ENCODE measurements at regions not wholly inside any gene's neighbourhood (a gene's known extent, or its start where the extent isn't known, plus 50 kb on each side); places are given as distances from the start of the nearest gene placed in this dataset.

DNA sequence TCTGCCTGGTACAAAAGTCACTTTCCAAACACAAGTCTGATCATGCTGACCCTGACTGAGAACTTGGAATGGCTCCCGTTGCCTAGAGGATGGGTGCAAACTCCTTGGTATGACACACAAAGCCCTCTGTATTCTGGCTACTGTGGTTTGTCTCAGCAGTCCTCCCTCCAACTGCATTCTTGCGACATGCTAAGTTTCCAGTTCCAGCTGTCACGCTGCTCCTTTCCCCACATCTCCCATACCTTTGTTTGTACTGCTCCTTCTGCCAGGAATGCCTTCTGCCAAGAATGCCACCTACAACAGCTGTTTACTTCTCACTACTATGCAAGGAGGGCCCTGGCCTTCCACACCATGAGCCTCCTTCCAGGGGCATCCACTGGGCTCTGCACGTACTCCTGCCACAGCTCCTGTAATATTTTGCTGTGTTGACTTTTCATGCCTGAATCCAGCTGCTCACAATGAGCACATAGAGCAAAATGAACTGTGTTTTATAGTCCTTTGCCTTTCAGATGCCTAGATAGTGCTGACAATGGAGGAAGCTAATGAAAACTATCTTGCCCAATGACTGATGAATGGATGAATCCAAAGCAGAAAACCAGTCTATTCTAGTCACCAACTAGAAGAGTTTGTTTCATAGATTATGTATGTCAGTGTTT, 543.7 kb downstream of the EFNB2 start:
- Histone ChIP-seq H3K79me2 (no peaks in the 10 kb centered on the region), H2AFZ (no peak overlapping the region), H3K9me2 (replicated peaks; ENCODE audit: insufficient read depth) (no peaks in the 10 kb centered on the region), H3K27ac (no peak overlapping the region), H3K36me3 (replicated peaks; ENCODE audit: insufficient read depth, low read depth) (no peaks in the 10 kb centered on the region), H3K9me3 (ENCODE audit: low read depth) (no peaks in the 10 kb centered on the region), H4K20me1 (ENCODE audit: insufficient read depth, poor library complexity, severe bottlenecking) (no peaks in the 10 kb centered on the region), H3K4me2 (no peak overlapping the region), H3K27me3 (no peaks in the 10 kb centered on the region), H3K4me1 (ENCODE audit: insufficient read depth) (no peaks in the 10 kb centered on the region), H3K4me3 (no peak overlapping the region)
- no peak for DNase-seq (ENCODE audit: low spot score)
- no peak for TF ChIP-seq EZH2 (IDR thresholded peaks at IDR 0.05; ENCODE audit: borderline replicate concordance)
- TF ChIP-seq EZH2phosphoT487 (IDR thresholded peaks at IDR 0.05; ENCODE audit: low read depth, severe bottlenecking, unreplicated experiment), result no peak
- TF ChIP-seq, protein P1, sequence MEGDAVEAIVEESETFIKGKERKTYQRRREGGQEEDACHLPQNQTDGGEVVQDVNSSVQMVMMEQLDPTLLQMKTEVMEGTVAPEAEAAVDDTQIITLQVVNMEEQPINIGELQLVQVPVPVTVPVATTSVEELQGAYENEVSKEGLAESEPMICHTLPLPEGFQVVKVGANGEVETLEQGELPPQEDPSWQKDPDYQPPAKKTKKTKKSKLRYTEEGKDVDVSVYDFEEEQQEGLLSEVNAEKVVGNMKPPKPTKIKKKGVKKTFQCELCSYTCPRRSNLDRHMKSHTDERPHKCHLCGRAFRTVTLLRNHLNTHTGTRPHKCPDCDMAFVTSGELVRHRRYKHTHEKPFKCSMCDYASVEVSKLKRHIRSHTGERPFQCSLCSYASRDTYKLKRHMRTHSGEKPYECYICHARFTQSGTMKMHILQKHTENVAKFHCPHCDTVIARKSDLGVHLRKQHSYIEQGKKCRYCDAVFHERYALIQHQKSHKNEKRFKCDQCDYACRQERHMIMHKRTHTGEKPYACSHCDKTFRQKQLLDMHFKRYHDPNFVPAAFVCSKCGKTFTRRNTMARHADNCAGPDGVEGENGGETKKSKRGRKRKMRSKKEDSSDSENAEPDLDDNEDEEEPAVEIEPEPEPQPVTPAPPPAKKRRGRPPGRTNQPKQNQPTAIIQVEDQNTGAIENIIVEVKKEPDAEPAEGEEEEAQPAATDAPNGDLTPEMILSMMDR (IDR thresholded peaks at IDR 0.05; ENCODE audit: poor library complexity), result no peak
- 74% methylated on average over 4 of the region's 4 CpGs for WGBS (ENCODE audit: low lambda C conversion rate, missing lambda C conversion rate)

DNA sequence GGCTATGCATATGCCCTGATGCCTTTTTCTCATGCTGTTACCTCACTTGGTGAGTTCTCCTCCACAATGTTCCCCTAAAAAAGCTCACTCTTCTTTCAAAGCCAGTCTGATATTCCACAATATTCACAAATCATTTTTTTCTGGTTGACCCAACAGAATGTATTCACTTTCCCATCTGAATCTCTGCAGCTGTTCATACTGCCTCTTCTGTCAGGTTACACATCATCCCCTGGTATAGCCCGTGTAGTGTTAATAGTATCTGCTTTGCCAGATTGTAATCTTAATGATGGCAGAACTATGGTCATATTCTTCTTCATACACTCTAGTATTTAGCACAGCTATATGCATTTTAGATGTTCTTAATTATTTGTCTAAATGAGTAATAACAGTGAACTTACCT, 544.3 kb downstream of the EFNB2 start:
- TF ChIP-seq EZH2phosphoT487 (IDR thresholded peaks at IDR 0.05; ENCODE audit: low read depth, severe bottlenecking, unreplicated experiment), result no peak
- no peak for TF ChIP-seq EZH2 (IDR thresholded peaks at IDR 0.05; ENCODE audit: borderline replicate concordance)
- TF ChIP-seq, protein P1 (IDR thresholded peaks at IDR 0.05; ENCODE audit: poor library complexity), result no peak
- H3K79me2 ChIP-seq, result no peaks in the 10 kb centered on the region
- no peak for DNase-seq (ENCODE audit: low spot score)
- H3K27me3 ChIP-seq, result no peaks in the 10 kb centered on the region
- H3K9me2 ChIP-seq (replicated peaks; ENCODE audit: insufficient read depth), result no peaks in the 10 kb centered on the region
- no peak overlapping the region for H2AFZ ChIP-seq
- no peaks in the 10 kb centered on the region for H3K9me3 ChIP-seq (ENCODE audit: low read depth)
- H3K27ac ChIP-seq, result no peak overlapping the region
- no peaks in the 10 kb centered on the region for H4K20me1 ChIP-seq (ENCODE audit: insufficient read depth, poor library complexity, severe bottlenecking)
- WGBS (ENCODE audit: low lambda C conversion rate, missing lambda C conversion rate), result 92% methylated on average over 1 of the region's 1 CpG
- H3K4me3 ChIP-seq, result no peak overlapping the region
- H3K4me2 ChIP-seq, result no peak overlapping the region
- no peaks in the 10 kb centered on the region for H3K36me3 ChIP-seq (replicated peaks; ENCODE audit: insufficient read depth, low read depth)
- H3K4me1 ChIP-seq (ENCODE audit: insufficient read depth), result no peaks in the 10 kb centered on the region

DNA sequence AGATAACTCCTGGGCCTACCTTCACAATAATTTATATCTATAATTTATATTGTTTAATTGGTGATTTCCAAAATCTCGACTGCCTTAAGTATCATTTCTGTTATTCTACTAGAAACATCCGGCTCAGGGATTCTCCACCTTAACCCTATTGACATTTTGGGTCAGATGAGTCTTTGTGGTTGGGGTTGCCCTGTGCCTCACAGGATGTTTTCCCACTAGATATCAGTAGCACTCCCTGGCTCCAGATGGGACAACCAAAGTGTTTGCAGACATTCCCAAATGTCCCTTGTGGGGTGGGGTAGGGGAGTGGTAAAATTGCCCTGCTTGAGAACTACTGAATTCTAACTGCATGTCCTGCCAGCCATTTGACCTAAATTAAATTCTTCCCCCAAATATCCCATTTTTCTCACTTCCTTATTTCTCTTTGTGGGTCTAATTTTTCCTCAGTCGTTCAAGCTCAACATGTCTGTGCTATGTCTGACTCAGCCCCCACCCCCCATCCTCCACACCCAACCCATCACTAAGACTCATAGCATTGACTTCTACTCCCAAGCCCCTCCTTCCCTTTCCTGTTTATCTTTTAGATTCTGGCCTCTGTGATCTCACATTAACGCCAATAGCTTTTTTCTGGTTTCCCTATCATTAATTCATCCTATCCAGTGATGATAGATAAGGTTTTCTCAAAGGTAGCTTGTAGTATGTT, 545.1 kb downstream of the EFNB2 start:
- Histone ChIP-seq H3K9me3 (ENCODE audit: low read depth) (no peaks in the 10 kb centered on the region), H3K27ac (no peak overlapping the region)
- no peak for TF ChIP-seq EZH2phosphoT487 (IDR thresholded peaks at IDR 0.05; ENCODE audit: low read depth, severe bottlenecking, unreplicated experiment)
- TF ChIP-seq EZH2 (IDR thresholded peaks at IDR 0.05; ENCODE audit: borderline replicate concordance), result no peak
- TF ChIP-seq, protein P1 (IDR thresholded peaks at IDR 0.05; ENCODE audit: poor library complexity), result no peak

More for the DNA sequence above, 545.1 kb downstream of the EFNB2 start:
- H3K27me3 ChIP-seq, result no peaks in the 10 kb centered on the region
- H4K20me1 ChIP-seq (ENCODE audit: insufficient read depth, poor library complexity, severe bottlenecking), result no peaks in the 10 kb centered on the region
- no peaks in the 10 kb centered on the region for H3K79me2 ChIP-seq
- no peak for DNase-seq (ENCODE audit: low spot score)
- H3K4me3 ChIP-seq, result no peak overlapping the region
- H3K36me3 ChIP-seq (replicated peaks; ENCODE audit: insufficient read depth, low read depth), result no peaks in the 10 kb centered on the region
- WGBS (ENCODE audit: low lambda C conversion rate, missing lambda C conversion rate), result 88% methylated on average over 4 of the region's 4 CpGs
- H3K4me2 ChIP-seq, result no peak overlapping the region
- H2AFZ ChIP-seq, result no peak overlapping the region
- no peaks in the 10 kb centered on the region for H3K9me2 ChIP-seq (replicated peaks; ENCODE audit: insufficient read depth)
- no peaks in the 10 kb centered on the region for H3K4me1 ChIP-seq (ENCODE audit: insufficient read depth)

Measured in hepatocyte (in vitro differentiated cells).